ENCODE measurements at regions not wholly inside any gene's neighbourhood (a gene's known extent, or its start where the extent isn't known, plus 50 kb on each side); places are given as distances from the start of the nearest gene placed in this dataset.
"Not testable (repeated sequence)": the region's sequence is repeated elsewhere in the genome, so short reads cannot be mapped to it uniquely, and the experiment has no call there.

DNA sequence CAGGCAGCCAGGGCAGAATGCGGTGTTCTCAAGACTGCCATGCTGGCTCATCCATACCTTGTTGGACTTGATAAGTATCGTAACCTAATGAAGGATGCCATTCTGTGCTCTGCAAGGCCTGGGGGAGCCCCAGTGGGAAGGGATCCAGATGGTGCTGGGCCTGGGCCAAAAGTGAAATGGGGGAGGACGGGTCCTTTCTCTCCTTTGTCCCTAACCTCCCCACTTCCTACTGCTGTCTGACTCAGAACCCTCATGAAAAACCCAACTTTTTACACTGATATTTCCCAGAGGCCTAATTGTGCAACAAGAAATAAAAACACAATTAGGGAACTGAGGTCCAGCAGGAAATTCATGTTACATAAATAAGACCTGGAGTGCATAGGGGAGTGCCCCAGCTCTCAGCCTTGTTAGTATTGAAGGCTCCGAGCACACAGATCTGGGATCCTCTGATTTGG lies 193.7 kb upstream of the SVIL start:
- DNase-seq (ENCODE audit: low spot score): no peak

DNA sequence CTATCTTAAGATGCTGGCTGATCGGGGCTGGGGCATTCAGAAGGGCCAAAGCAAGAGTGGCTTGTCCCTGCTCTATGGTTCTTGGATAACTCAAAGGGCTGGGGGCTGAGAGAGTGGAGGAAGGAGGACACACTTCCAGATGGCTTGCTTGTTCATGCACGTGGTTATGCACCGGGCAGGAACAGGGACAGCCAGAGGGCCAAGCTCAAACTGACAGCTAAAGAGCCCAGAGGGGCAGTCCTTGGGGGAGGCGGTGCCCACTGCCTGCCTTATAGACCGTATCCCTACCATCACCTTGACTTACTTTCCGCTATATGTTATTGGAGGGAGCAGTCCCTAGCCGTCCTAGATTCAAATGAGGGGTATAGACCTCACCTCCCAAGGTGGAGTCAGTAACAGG lies 192.7 kb upstream of the SVIL start:
- DNase-seq (ENCODE audit: low spot score): no peak

DNA sequence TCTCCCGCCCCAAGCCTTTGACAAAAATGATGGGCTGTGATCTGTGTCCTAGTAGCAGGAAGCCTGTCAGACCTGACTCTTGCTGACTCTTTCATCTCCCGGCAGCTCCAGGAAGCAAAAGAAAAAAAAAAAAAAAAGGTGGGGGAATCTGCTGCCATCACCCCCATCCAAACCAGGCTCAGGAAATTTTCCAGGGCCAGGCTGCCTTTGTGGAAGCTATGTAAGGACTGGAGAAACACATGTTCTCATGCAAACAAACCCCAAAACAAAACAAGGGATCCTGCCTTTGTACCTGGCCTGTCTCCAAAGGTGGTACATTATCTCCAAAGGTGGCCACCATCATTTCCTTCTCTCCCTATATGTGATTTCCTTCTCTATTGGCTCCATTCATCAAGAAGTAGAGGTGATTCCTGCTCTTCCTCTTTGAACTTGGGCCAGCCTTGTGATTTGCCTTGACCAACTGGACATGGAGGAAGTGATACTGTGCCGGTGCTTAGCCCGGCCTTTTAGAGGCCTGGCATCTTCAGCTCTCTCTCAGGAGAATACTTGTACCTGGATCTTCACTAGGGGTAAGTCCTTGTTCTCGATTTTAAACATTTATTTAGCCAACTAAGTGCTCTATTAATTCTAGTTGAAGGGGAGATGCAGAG lies 192.2 kb upstream of the SVIL start:
- no peak for DNase-seq (ENCODE audit: low spot score)

DNA sequence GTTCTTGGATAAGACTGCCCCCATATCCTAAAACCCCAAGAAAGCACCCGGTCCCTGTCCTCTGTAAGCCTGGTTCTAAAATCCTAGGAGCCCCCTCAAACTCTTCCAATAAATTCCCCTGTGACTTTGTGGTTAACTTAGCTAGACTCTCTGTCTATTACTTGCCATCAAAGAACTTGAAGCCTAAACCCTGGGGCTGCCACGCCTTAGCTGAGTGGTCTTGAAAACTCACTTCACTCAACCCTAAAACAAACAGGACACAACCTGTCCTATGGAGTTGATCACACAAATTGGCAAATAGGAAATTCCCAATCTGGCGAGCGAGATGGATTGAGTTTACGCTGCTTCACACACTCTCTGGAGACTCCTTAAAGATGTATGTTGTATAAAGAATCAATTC lies 191.4 kb upstream of the SVIL start:
- DNase-seq (ENCODE audit: low spot score): no peak

DNA sequence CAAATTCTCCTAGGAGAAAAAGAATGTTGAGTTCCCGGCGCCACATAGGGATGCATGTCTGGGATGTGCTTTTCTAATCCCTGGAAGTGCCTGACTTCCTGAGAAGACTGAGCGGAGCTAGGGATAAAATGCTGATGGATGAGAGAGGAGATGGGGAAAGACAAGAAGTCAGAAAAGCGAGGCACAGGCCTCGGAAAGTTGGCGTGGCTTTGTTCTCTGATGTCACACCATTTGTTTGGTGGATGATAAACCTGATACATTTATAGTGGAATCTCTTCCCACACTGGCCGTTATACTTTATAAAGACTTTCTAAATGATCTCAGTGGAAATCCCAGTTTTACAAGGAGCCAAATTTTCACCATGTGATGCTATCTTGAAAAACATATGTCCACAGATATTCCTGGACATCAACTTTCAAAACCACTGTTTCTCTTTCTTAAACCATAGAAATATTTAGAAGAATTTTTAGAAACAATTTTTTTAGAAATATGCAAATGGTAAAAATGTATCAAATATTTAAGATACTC lies 188.8 kb upstream of the SVIL start:
- DNase-seq (ENCODE audit: low spot score): no peak

DNA sequence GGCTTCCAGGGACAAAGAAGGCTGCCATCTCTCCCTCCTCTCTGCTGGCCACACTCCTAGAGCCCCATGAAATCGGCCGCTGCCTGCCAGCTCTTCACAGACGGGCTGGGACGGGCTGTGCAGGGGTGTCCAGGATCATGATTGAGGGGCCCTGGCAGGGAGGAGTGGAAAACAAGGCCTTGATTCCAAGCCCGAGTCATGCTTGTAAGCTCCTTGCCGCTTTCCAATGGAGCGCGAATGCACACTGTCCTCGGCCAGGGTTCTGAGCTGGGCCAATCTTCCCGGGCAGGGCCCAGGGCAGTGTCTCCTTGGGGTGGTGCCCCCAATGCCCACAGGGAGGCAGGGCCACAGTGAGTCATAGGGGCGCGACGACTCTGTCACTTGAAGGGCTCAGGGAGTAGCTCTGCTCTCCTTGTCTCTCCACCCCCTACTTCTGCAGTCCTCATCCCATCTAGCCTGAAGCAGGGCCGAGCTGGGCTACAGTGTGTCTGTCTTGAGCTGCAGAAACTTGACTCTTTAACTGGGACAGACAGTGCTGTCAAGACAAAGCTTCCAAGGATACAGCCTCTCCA lies 186.2 kb upstream of the SVIL start:
- no peak for DNase-seq (ENCODE audit: low spot score)

DNA sequence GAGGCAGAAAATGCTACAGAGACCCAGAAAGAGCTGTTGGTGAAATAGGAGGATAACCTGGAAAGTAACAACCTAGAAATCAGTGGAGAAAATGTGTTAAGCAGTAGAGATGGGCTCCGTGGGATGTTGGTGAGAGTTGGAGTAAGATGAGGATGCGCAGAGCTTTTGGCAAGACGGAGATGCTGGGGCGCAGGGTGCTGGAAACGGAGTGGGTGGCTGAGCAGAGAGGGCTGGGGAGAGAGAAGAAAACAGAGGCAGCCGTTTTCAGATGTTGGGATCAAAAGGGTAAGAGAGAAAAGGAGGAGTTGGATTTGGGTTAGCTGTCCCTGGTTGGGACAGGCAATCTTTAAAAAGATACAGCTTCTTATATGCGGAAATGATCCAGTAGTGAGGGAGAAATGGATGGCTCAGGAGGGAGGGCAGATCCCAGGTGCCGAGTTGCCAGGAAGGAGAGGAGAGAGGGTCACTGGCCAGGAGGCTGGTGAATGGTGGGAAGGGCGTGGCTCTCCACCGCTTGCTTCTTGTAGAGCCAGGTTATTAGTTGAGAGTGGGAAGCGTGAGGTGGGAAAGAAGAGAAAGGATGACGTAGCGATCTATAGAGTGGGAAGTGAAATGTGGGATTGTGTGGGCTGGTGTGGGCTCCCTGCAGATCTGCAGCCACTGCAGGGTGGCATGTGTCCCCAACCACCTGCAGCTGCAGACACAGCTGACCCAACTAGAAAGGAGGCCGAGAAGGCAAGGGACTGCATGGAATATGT lies 182.2 kb upstream of the SVIL start:
- no peak for DNase-seq (ENCODE audit: low spot score)

DNA sequence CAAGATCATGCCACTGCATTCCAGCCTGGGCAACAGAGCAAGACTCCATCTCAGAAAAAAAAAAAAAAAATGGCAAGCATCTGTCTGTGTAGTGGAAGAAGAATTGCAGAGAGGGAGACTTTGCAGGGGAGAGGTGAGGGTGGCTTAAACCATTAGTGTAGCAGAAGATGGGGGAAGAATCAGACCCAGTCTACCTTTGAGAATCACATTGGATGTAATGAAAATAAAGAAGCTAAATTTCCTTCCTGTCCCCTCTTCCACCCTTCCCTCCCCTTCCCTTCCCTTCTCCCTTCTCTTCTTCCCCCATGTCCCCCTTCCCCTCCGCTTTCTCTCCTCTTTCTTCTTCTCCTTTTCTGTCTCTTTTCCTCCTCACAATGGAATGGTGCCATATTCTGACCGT lies 180.8 kb upstream of the SVIL start:
- no peak for DNase-seq (ENCODE audit: low spot score)

DNA sequence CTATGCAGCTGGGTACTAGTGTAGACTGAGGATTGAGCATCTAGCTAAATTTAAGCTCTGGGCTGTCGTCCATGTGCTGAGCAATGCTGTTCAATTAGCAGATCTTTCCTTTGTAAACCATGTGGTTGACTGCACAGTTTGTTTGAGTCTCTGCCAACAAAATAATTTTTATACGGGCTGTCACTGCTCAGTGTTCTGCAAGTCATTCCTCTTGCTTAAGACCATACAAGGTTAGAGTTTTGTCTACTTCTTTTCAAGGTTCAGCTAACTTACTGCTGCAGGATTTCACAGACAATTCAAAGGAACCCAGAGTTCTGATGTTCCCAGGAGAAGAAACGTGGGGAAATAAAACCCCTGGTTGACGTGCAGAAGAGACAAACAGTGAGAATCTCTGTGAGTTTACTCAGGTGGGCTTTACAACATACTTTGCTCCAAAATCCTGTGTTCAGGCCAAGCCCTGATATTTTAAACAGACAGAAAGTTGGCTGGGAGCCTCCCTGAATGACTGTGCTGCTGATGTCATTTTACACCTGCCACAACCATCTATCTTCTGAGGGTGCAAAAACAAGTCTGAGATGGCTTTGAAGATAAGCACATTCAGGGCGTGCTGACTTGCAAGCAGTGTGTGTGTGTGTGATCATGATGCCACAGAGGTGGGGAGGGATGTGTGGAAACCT lies 177.1 kb upstream of the SVIL start:
- no peak for DNase-seq (ENCODE audit: low spot score)

DNA sequence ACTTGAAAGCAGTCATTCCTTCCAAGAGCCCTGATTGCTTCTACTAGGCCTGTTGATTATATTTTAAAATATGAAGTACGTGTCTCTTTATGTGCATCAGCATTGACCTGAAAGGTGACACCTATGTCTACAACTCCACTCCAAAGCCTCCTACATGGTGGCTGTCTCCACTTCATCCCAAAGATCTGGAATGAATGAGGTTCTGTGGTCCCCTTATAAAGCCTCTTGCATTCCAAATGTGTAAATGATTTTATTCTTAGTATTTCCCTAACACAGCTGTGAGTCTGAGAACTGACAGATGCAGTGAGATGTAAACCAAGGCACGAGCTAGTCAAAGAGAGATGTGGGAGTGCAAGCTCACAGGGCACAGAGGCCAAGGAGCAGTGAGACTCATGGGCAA lies 176.0 kb upstream of the SVIL start:
- DNase-seq (ENCODE audit: low spot score): no peak

DNA sequence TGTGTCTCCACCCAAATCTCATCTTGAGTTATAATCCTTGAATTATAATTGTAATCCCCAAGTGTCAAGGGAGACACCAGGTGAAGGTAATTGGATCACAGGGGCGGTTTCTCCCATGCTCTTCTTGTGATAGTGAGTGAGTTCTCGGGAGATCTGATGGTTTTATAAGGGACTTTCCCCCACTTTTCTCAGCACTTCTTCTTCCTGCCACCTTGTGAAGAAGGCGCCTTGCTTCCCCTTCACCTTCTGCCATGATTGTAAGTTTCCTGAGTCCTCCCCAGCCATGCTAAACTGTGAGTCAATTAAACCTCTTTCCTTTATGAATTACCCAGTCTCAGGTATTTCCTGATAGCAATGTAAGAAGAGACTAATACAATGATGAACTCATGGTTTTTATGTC lies 175.5 kb upstream of the SVIL start:
- DNase-seq (ENCODE audit: low spot score): not testable (repeated sequence)

DNA sequence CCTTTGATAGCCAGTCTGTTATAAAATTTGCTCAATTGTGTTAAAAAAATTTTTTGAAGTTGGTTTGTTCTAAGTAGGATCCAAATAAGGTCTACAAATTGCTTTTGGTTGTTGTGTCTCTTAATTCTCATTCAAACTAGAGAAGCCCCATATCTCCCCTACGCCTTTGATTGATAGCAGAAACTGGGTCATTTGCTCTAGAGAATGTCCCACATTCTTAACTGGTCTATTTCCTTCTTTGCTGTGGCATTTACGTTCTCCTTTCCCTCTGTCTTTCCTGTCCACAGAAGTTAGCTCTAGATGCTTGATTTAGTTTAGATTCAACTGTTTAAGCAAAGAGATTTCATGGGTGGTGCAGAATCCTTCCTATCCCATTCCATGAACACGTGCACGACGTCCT lies 174.6 kb upstream of the SVIL start:
- no peak for DNase-seq (ENCODE audit: low spot score)

DNA sequence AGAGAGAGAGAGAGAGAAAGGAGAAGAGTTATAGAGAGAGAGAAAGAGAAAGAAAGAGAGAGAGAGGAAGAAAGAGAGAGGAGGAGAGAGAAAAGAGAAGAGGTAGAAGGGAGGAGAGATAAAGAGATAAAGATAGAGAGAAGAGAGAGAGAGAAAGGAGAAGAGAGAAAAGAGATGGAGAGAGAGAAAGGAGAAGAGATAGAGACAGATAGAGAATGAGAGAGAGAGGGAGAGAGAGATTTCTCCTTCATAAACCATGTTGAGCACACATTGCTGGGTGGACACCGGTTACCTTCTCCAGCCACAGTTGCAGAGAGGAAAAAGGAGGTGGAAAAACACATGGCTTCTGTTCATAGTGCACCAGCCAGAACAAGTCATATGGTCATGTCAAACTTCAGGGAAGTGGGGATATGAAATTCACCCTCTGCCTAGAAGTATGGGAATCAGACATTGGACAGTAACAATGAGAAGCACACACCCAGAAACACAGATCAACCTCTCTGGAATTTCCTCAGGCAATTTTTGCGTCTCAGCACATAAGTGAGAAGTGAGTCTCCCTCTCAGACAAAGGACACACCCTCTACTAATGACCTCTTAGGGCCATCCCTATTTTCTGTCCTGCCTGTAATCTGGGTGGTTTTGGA lies 172.5 kb upstream of the SVIL start:
- no peak for DNase-seq (ENCODE audit: low spot score)

DNA sequence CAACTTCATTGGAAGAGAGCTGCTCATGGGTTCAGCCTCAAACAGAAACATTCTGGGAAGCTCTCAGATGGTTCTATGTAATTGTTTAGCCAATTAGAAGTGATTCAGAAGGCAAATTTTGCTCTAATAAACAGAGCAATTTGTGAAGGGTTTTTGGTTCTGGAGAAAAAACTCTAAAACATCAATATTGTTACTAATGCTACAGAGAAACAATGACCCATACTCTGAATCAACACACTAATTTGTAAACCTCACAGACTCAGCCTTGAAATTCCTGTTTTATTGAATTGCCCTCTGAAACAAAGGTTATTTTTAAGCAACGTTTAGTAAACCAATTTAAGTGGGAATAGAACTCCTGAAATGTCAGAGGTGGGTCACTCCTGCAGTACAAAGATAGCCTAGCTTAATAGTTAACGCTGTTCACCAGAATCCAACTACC lies 171.6 kb upstream of the SVIL start:
- no peak for DNase-seq (ENCODE audit: low spot score)

DNA sequence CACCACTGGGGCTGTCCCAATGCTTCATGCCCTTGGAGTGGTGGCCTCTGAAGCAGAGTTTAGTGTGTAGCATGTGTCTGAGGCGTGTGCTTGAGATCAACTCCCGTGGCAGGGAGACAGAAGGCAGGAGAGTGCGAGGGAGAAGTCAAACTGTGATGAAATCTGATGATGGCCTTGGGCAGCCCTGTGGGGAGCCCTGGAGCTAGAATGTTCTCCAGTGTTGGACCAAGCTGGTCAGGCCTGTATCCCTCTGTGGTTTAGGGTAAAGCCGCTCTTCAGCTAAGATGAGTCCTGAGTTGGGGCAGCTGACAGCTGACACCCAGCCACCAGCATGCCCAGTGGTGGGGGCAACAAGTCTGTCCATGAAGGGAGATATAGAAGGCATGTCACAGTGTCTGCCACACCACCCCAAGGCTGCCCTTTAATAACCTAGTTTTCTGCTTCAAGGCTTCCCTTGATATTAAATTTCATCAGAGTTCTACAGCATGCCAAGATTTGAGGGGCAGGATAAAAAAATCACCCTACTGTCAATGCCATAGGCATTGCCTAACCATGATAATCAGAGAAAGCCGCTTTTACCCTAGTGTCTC lies 170.5 kb upstream of the SVIL start:
- no peak for DNase-seq (ENCODE audit: low spot score)

DNA sequence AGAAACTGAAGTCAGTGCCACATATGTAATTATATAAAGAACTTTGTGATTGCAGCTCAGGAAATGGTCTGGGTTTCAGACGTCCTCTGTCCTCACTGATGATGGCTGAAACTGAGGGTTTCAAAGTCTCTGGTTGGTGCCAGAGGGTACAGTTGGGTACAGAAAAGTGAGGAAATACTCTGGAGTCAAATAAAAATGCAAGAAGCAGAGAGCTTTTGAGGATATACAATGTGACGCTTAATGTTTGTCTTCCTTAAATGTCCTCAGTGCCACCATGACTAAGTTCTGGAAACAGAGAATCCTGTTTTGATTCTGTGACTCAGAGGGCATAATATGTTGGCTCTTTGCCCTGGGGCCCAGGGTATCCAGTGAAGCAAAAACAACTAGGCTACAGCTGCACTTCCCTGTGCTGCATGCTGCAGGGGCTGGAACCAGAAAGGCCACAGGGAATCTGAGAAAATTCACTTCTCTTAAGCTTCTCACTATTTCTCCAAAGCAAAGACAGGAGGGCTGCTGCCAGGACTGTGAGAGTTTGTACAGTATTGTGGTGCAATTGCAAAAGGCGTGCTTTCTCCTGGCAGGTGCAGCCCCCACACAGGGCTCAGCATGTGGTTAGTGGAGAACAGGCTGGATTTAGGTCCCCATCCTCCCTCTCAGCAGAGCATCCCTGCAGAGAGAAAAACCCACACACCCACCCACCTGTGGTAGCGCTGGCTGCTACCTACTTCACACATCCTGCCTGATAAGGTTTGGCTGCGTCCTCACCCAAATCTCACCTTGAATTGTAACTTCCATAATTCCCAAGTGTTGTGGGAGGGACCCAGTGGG lies 169.5 kb upstream of the SVIL start:
- no peak for DNase-seq (ENCODE audit: low spot score)

DNA sequence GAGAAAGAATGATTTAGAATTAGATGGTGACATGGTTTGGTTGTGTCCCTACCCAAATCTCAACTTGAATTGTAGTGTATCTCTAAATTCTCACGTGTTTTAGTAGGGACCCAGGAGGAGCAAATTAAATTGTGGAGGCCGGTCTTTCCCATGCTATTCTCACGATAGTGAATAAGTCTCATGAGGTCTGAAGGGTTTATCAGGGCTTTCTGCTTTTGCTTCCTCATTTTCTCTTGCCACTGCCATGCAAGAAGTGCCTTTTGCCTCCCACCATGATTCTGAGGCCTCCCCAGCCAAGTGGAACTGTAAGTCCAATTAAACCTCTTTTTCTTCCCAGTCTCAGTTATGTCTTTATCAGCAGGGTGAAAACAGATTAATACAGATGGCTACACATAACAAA lies 167.4 kb upstream of the SVIL start:
- no peak for DNase-seq (ENCODE audit: low spot score)

DNA sequence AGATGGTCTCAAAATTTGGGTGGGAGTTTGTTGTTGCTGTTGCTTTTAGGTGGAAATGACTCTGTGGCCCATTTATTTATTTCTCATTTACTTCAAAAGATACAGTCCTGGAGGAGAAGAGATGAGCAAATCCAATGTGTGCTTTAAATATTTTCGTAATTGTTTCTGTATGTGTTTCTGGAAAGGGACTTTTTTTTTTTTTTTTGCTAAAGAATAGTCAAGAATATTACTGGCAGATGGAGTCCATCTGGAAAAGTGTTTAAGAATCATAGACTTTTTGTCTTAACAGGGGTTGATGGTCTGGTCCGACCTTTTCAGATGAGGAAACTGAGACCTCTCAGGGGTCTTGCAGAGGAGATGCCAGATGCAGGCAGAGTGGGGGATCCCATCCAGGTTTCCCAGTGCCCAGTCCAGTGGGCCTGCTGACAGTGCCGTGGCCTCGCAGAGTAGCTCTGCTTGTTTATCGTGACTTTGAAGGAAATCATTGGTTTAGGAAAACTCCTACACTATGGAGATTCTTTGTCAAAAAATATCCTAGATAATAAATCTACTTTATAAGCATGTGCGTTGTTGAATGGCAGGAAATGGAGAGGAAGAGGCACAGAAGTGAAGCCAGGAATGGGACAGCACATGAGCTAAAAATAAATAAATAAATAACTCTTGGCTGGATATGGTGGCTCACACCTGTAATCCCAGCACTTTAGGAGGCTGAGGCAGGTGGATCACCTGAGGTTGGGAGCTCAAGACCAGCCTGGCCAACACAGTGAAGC lies 164.3 kb upstream of the SVIL start:
- DNase-seq (ENCODE audit: low spot score): no peak

DNA sequence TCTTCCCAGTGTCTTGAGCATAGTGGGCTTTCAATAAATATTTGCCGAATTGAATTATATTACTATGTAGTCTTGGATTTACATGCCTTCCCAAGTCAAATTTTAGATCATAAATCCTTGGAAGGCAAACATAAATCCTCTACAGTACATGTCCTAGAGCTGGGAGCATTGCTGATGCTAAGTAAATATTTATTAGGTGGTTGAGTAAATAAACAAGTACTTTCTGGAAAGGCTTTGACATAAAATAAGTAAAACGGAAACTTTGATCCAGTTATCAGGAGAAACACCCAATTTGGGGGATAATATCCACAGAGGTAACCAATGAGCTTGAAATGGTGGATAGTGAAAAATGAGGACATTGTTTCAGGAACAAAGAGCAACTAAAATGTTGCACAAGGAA lies 162.8 kb upstream of the SVIL start:
- DNase-seq (ENCODE audit: low spot score): no peak

DNA sequence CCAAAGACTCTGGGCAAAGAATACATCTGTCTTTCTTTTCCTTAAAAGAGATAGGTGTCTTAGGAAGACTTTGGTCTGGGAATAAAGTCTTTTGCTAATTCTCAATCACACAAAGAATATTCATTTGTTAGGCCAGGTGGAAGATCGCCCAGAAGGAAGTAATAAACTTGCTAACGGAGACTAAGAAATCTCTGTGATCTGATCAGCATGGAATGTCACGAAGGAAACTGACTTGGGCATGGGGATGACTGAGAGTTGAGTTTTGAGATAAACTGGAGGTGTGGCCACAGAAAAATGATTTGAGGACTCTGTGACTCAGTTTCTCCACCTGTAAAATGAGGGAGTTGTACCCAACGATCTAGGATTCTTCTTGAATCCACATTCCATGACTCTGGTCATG lies 161.1 kb upstream of the SVIL start:
- no peak for DNase-seq (ENCODE audit: low spot score)
